Aorta (tissue), 5 donors: ENCODE measurements at regions not wholly inside any gene's neighbourhood (a gene's known extent, or its start where the extent isn't known, plus 50 kb on each side); places are given as distances from the start of the nearest gene placed in this dataset.
"Not testable (repeated sequence)": the region's sequence is repeated elsewhere in the genome, so short reads cannot be mapped to it uniquely, and the experiment has no call there.

Source experiments
- ATAC-seq: fragments of 200-7000 bp; cut with Tn5 transposase; one replicate; pipeline ENCODE4 v1.9.1; 2022; ENCODE audit warnings: moderate library complexity; ENCODE audit not compliant: low FRiP score
- DNase-seq, 2 donors: peaks; one replicate each; pipeline ENCODE4 v3.0.0-alpha.2; 2020
- H3K27ac ChIP-seq, 2 donors: one replicate each; pipeline ENCODE4 v1.5.1; 2013; ENCODE audit warnings: low read length in 2 of 2, mild to moderate bottlenecking in 2 of 2, moderate library complexity in 2 of 2, control low read depth in 1 of 2, inconsistent platforms in 1 of 2, low read depth in 1 of 2
- H3K27me3 ChIP-seq, 2 donors: one replicate each; pipeline ENCODE4 v1.6.1; 2013; ENCODE audit warnings: control low read depth in 1 of 2, low read length in 1 of 2, mild to moderate bottlenecking in 1 of 2, moderate library complexity in 1 of 2; ENCODE audit not compliant: insufficient read depth in 2 of 2, control insufficient read depth in 1 of 2
- H3K36me3 ChIP-seq, 2 donors: one replicate each; pipeline ENCODE4 v1.6.1; 2013; ENCODE audit warnings: control low read depth in 1 of 2, low read length in 1 of 2, mild to moderate bottlenecking in 1 of 2; ENCODE audit not compliant: insufficient read depth in 2 of 2, control insufficient read depth in 1 of 2
- H3K4me1 ChIP-seq, 2 donors: one replicate each; pipeline ENCODE4 v1.6.1; 2013; ENCODE audit warnings: low read length in 2 of 2, control low read depth in 1 of 2, mild to moderate bottlenecking in 1 of 2, moderate library complexity in 1 of 2; ENCODE audit not compliant: insufficient read depth in 2 of 2, control insufficient read depth in 1 of 2
- H3K4me3 ChIP-seq, 2 donors: one replicate each; pipeline ENCODE4 v1.5.1; 2013; ENCODE audit warnings: low read length in 2 of 2, control low read depth in 1 of 2, mild to moderate bottlenecking in 1 of 2
- H3K9me3 ChIP-seq: one replicate; pipeline ENCODE4 v1.6.1; 2013; ENCODE audit warnings: mild to moderate bottlenecking, low read length; ENCODE audit not compliant: control insufficient read depth
- WGBS, 2 donors: extraction: QIAGEN DNeasy Blood & Tissue Kit; methylation state at CpG; one replicate each; pipeline ENCODE4 v1.1.7; 2013; 5-methylcytosine and 5-hydroxymethylcytosine counted together
- intact Hi-C, 2 donors: fragments of 100-400 bp; cut with DNase I; formaldehyde crosslinking; loops; one replicate each; pipeline versions ENCODE4 v1.14.2 to v1.15.0; 2022
- donor health status: healthy with polysubstance abuse.
- donor health status: Bipolar disorder and iron deficiency.
- donor health status: DM: no; HTN: no; CAD: no.
- donor health status: DM: no; HTN: no; CAD: no.
- donor health status: DM: yes; HTN: yes; CAD: no.

GRCh38 chr11:98710986-98711385 is 309.8 kb upstream of the CNTN5 start:
- intact Hi-C loops: no loop called here
- DNase-seq (no peak), ATAC-seq (no peak)
- H3K27ac ChIP-seq: no peak overlapping the region
- peaks cover 0 to 2% of the 10 kb centered on the region in 2 donors for H3K4me1 ChIP-seq
- no peaks in the 10 kb centered on the region for H3K27me3 ChIP-seq
- no peak overlapping the region for H3K4me3 ChIP-seq
- WGBS, 2 donors: 3 to 6% methylated on average over 5 of the region's 5 CpGs
- no peaks in the 10 kb centered on the region for H3K9me3 ChIP-seq
- H3K36me3 ChIP-seq: no peaks in the 10 kb centered on the region

GRCh38 chr11:98720951-98721350 is 299.8 kb upstream of the CNTN5 start:
- DNase-seq: no peak
- H3K27ac ChIP-seq: no peak overlapping the region
- H3K36me3 ChIP-seq: no peaks in the 10 kb centered on the region
- H3K27me3 ChIP-seq: no peaks in the 10 kb centered on the region
- 50 to 62% methylated on average over 3 of the region's 3 CpGs for WGBS, 2 donors
- no peak overlapping the region for H3K4me3 ChIP-seq
- no peaks in the 10 kb centered on the region for H3K4me1 ChIP-seq
- ATAC-seq: no peak
- intact Hi-C loops: no loop called here
- no peaks in the 10 kb centered on the region for H3K9me3 ChIP-seq

GRCh38 chr11:98725471-98725870 is 295.3 kb upstream of the CNTN5 start:
- WGBS, 2 donors: 44 to 48% methylated on average over 5 of the region's 5 CpGs
- no peak for ATAC-seq
- no peak overlapping the region for H3K4me3 ChIP-seq
- intact Hi-C loops: no loop called here
- H3K36me3 ChIP-seq: no peaks in the 10 kb centered on the region
- H3K27ac ChIP-seq: no peak overlapping the region
- H3K4me1 ChIP-seq: no peaks in the 10 kb centered on the region
- H3K9me3 ChIP-seq: no peaks in the 10 kb centered on the region
- H3K27me3 ChIP-seq: no peaks in the 10 kb centered on the region
- DNase-seq: no peak

- intact Hi-C loops: no loop called here
- Histone ChIP-seq H3K4me1 (no peaks in the 10 kb centered on the region), H3K27me3 (no peaks in the 10 kb centered on the region), H3K4me3 (no peak overlapping the region), H3K9me3 (no peaks in the 10 kb centered on the region), H3K27ac (no peak overlapping the region), H3K36me3 (no peaks in the 10 kb centered on the region)
- no peak for ATAC-seq
- DNase-seq: no peak
- 85 to 88% methylated on average over 4 of the region's 4 CpGs for WGBS, 2 donors
Observed at GRCh38 chr11:98728421-98728820, 292.3 kb upstream of the CNTN5 start.

GRCh38 chr11:98729118-98729517 is 291.6 kb upstream of the CNTN5 start:
- Histone ChIP-seq H3K9me3 (no peaks in the 10 kb centered on the region), H3K36me3 (no peaks in the 10 kb centered on the region), H3K27ac (no peak overlapping the region), H3K4me1 (no peaks in the 10 kb centered on the region), H3K4me3 (no peak overlapping the region), H3K27me3 (no peaks in the 10 kb centered on the region)
- DNase-seq (no peak), ATAC-seq (no peak)
- intact Hi-C loops: no loop called here
- 95% methylated on average over 6 of the region's 6 CpGs for WGBS, 2 donors

GRCh38 chr11:98732947-98733346 is 287.8 kb upstream of the CNTN5 start:
- Histone ChIP-seq H3K27ac (no peak overlapping the region), H3K36me3 (no peaks in the 10 kb centered on the region), H3K4me3 (no peak overlapping the region), H3K27me3 (no peaks in the 10 kb centered on the region), H3K9me3 (no peaks in the 10 kb centered on the region), H3K4me1 (no peaks in the 10 kb centered on the region)
- no peak for ATAC-seq
- intact Hi-C loops: no loop called here
- DNase-seq: no peak
- WGBS, 2 donors: 83 to 91% methylated on average over 1 of the region's 1 CpG

- H3K4me3 ChIP-seq, H3K9me3 ChIP-seq, H3K4me1 ChIP-seq, H3K27ac ChIP-seq, DNase-seq, H3K36me3 ChIP-seq, H3K27me3 ChIP-seq, intact Hi-C loops, ATAC-seq: not testable (repeated sequence)
- 17 to 24% methylated on average over 5 of the region's 5 CpGs for WGBS, 2 donors
Observed at GRCh38 chr11:98733378-98733777, 287.4 kb upstream of the CNTN5 start.

GRCh38 chr11:98734686-98735085 is 286.1 kb upstream of the CNTN5 start:
- Histone ChIP-seq H3K27ac (no peak overlapping the region), H3K9me3 (no peaks in the 10 kb centered on the region), H3K4me1 (no peaks in the 10 kb centered on the region), H3K36me3 (no peaks in the 10 kb centered on the region), H3K27me3 (no peaks in the 10 kb centered on the region), H3K4me3 (no peak overlapping the region)
- intact Hi-C loops: no loop called here
- ATAC-seq (no peak), DNase-seq (no peak)

GRCh38 chr11:98736833-98737232 is 283.9 kb upstream of the CNTN5 start:
- Histone ChIP-seq H3K9me3 (no peaks in the 10 kb centered on the region), H3K4me3 (no peak overlapping the region), H3K27me3 (no peaks in the 10 kb centered on the region), H3K27ac (no peak overlapping the region), H3K4me1 (no peaks in the 10 kb centered on the region), H3K36me3 (no peaks in the 10 kb centered on the region)
- DNase-seq (no peak), ATAC-seq (no peak)
- WGBS, 2 donors: 80 to 81% methylated on average over 7 of the region's 7 CpGs
- intact Hi-C loops: no loop called here
